ENCODE measurements at regions not wholly inside any gene's neighbourhood (a gene's known extent, or its start where the extent isn't known, plus 50 kb on each side); places are given as distances from the start of the nearest gene placed in this dataset.
A peak's percentile ranks its signal among the peaks of the same experiment; 100 is the strongest.

- no peak for DNase-seq (ENCODE audit: low read depth in 2 of 2)
These were observed 55.2 kb upstream of the TAGAP start for GRCh38 chr6:159099961-159100360.

DNA sequence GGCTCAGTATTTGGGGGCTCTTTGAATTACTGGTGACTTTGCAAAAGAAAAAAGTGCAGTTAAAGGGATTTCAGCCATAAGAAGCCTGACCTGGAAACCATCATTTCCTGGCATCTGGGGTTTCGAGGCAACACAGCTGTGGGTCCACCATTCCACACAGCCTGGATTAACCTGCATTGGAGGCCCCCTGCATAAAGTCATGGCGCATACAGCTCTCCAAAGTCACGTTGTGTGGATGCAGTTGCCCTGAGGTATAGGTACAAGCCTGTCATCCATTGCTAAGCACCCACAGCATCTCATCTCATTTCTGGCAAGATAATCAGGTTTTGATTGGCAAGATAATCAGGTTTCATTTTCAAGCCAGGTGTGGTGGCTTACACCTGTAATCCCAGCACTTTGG lies 54.5 kb upstream of the TAGAP start:
- DNase-seq (ENCODE audit: low read depth in 2 of 2) = no peak

- peak in 1 of 2 donors; percentile 48 for DNase-seq (ENCODE audit: low read depth in 2 of 2)
These were observed 53.9 kb upstream of the TAGAP start for GRCh38 chr6:159098636-159099106.

DNA sequence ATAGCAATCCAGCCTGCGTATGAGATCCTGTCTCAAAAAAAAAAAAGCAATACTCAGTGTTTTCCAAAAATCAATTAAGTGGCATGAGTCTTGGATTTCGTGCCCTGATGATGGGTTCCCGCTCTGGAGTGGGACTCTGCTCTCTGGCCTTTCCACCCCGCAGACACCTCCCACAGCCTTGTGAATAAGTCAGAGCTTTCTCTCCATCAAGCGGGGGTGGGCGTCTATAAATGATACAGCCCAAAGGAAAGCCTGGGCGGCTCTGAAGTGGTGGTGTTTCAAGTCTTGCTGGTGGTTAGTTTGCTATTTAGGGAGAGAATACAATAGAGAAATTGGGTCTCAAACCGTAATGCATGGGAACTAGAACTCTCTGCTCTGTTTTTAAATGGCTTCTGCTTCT lies 52.5 kb upstream of the TAGAP start:
- peak; percentile 56 to 61 for DNase-seq (ENCODE audit: low read depth in 2 of 2)

DNA sequence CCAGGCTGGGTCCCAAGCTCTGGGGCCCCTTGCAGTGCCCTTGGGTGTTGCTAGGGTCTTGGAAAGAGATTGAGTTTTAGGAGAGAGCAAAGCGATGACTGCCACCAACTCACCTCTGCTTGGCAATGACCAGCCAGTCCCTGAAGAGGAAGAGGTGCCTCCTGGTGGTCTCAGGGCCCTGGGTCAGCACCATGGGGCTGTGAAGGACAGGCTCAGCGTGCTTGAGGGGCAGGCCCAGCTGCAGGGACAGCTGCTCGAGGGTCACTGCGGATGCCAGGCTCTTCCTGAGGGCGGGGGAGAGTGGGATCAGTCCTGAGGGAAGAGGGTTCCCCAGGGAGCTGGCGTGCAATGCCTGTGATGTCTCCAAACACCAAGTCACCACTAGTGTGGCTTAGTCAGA lies 50.8 kb upstream of the TAGAP start:
- DNase-seq (ENCODE audit: low read depth in 2 of 2) = no peak

GRCh38 chr6:159094444-159095252 lies 49.9 kb upstream of the TAGAP start:
- DNase-seq (ENCODE audit: low read depth in 2 of 2) = peak in 1 of 2 donors; percentile 43

Data from activated CD4-positive, alpha-beta T cell treated with anti-CD3 and anti-CD28 coated beads for 24 hours (primary cell).